C4-2B (cell line): ENCODE measurements at regions not wholly inside any gene's neighbourhood (a gene's known extent, or its start where the extent isn't known, plus 50 kb on each side); places are given as distances from the start of the nearest gene placed in this dataset.

Experiments used
- H3K27ac ChIP-seq: fragments of 450-650 bp; 2 replicates; pipeline ENCODE4 v1.5.1; 2017
- ZFX ChIP-seq: fragments of 450-650 bp; IDR thresholded peaks from 2 replicates; pipeline ENCODE4 v1.6.1; 2017
- TF ChIP-seq, protein P1 (sequence below): fragments of 450-650 bp; conservative IDR thresholded peaks from 2 replicates; pipeline ENCODE4 v1.5.1; 2017; ENCODE audit warnings: mild to moderate bottlenecking

DNA sequence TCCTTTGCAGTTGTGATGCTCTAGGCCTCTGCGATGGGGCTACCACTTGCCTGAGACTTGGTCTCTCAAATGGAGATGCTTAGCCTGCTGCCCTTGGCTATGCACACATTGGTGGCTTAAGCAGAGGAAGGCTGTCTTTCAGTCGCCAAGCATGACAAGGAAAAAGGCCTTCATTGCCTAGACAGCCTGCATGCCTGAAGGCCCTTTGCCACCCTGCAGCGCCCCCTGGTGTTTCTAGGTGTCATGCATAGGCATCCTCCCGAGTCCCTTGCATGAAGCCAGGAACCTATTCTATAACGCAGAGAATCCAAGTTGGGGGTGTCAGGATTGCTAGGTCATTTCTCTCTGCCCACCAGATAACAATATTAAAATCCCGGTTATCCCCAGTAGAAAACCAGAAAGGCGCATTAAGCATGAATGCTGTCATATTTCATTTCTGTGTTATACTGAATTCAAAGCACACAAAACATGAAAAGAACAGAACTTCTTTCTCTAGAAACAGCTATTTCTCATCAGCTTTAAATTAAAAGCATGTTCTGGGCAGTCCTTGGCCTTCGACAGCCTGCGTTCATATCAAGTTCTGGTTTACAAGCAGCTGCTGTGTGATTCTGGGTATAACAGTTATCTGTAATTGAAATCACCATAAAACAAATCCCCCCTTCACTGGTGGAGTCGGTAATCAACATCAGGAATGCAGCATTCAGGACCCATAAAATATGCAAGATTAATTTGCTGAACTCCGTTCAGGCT lies 59.7 kb upstream of the TRPC7 start:
- no peak overlapping the region for H3K27ac ChIP-seq
- TF ChIP-seq ZFX = no peak
- TF ChIP-seq, protein P1, sequence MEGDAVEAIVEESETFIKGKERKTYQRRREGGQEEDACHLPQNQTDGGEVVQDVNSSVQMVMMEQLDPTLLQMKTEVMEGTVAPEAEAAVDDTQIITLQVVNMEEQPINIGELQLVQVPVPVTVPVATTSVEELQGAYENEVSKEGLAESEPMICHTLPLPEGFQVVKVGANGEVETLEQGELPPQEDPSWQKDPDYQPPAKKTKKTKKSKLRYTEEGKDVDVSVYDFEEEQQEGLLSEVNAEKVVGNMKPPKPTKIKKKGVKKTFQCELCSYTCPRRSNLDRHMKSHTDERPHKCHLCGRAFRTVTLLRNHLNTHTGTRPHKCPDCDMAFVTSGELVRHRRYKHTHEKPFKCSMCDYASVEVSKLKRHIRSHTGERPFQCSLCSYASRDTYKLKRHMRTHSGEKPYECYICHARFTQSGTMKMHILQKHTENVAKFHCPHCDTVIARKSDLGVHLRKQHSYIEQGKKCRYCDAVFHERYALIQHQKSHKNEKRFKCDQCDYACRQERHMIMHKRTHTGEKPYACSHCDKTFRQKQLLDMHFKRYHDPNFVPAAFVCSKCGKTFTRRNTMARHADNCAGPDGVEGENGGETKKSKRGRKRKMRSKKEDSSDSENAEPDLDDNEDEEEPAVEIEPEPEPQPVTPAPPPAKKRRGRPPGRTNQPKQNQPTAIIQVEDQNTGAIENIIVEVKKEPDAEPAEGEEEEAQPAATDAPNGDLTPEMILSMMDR = peak; percentile 94

DNA sequence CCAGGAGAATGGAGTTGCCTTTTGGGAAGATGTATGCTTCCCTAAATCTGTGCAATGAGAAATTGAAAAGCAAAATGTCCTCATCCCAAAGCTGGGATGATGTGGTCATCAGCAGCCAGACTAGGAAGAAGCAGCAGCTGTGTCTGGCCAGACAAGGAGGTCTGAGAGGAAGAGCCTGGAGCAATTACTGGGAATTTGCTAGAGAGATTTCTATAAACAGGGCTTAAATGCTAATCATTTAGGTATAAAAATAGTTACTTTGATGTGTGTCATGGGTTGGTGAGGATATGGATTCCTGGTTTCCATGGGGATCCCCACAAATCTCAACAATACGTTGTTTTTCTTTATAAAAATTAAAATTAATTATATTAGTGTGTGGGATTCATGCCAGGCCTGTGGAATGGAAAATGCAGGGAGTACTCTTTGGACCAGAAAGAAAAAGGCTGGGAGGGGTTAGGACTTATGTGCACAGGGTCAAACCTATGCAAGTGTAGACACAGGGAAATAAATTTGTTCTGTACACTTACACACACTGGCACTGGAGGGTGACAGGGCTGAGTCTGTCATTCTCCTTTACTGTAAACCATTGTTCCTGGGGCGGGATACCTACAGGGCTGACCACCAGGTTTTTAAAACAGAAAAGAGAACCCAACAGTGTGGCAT lies 58.7 kb upstream of the TRPC7 start:
- H3K27ac ChIP-seq = no peak overlapping the region
- TF ChIP-seq ZFX = no peak
- TF ChIP-seq, protein P1 = no peak

DNA sequence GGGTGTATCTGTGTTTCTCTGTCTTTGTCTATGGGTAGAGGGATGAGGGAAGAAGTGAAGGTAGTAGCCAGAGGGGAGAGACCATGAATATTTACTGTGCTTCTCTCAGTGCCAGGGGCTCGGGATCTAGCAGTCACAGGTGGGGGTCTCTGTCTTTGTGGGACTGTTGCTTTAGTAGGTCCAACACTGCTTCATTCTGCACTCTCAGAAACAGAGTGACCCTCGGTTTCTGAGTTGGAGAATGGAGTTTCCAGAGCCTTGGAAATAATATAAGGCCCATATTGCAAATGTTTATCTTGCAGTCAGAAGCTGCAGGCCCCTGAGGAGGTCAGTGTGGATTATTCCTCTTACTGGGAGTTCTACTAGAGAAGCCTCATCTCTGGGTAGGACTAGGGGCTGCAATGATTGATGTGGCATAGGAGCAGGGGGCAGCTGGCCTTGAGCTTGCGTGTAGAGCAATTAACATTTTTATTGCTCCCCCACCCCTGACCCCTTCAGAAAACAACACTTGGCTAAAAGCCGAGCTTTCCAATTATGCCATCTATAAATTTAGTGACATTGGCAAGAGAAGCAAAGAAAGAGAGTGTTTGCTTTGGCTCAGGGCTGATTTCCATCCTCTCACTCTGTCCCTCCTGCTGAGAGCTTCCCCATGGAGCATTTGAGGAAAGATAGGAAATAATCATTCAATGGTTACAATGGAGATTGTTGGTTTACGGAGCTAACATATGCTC lies 55.0 kb upstream of the TRPC7 start:
- H3K27ac ChIP-seq = no peak overlapping the region
- TF ChIP-seq, protein P1 = no peak
- TF ChIP-seq ZFX = no peak

DNA sequence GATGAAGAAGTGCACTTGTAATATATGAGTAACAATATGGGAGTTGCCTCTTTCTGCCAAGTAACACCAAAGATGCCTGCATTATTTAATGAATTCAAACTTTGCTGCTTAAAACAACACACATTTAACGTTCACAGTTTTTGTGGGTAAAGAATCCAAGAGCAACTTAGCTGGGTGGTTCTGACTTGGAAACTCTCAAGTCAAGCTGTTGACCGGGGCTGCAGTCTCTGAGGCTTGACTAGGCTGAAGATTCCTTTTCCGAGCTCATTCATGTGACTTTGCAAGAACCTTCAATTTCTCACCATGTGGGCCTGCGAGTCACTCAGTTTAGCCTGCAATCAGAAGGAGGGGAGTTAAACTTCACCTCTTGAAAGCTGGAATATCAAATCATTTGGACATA lies 53.0 kb upstream of the TRPC7 start:
- TF ChIP-seq, protein P1 = no peak
- TF ChIP-seq ZFX = no peak
- H3K27ac ChIP-seq = no peak overlapping the region
